Thyroid gland (tissue), 4 donors: ENCODE measurements at regions not wholly inside any gene's neighbourhood (a gene's known extent, or its start where the extent isn't known, plus 50 kb on each side); places are given as distances from the start of the nearest gene placed in this dataset.

ENCODE experiments used
- DNase-seq, 2 donors: peaks; one replicate each; pipeline ENCODE4 v3.0.0-alpha.2; 2019
- H3K27ac ChIP-seq, 3 donors: fragments of 200-600 bp; sonication (generic); 1 replicate in 2 of 3; 2 replicates in 1 of 3; pipeline ENCODE4 v1.5.1; 2016 to 2019; ENCODE audit warnings: mild to moderate bottlenecking in 1 of 3, moderate library complexity in 1 of 3
- H3K27me3 ChIP-seq: fragments of 200-600 bp; sonication (generic); one replicate; pipeline ENCODE4 v1.5.1; 2019
- H3K36me3 ChIP-seq, 2 donors: fragments of 200-600 bp; sonication (generic); one replicate each; pipeline ENCODE4 v1.5.1; 2016 to 2019
- H3K4me1 ChIP-seq, 2 donors: fragments of 200-600 bp; sonication (generic); one replicate each; pipeline ENCODE4 v1.5.1; 2017 to 2019
- H3K4me3 ChIP-seq, 3 donors: fragments of 200-600 bp; sonication (generic); replicated peaks in 1 of 3; 1 replicate in 2 of 3; 2 replicates in 1 of 3; pipeline ENCODE4 v1.5.1; 2016; ENCODE audit warnings: mild to moderate bottlenecking in 1 of 3
- H3K9me3 ChIP-seq: fragments of 200-600 bp; sonication (generic); one replicate; pipeline ENCODE4 v1.5.1; 2017
- CTCF ChIP-seq, 6 experiments: fragments of 200-600 bp in 3 of 6; fragments of 450-650 bp in 3 of 6; sonication (generic) in 3 of 6; IDR thresholded peaks; one replicate each; pipeline ENCODE4 v1.5.1; 2016 to 2019; ENCODE audit warnings: antibody characterized with exemption in 6 of 6, mild to moderate bottlenecking in 2 of 6, inconsistent platforms in 1 of 6, moderate library complexity in 1 of 6
- POLR2A ChIP-seq, 2 donors: fragments of 450-650 bp; IDR thresholded peaks; one replicate each; pipeline ENCODE4 v1.6.1; 2017; ENCODE audit warnings: antibody characterized with exemption in 2 of 2, mild to moderate bottlenecking in 2 of 2, moderate library complexity in 1 of 2
- WGBS, 2 donors: methylation state at CpG; one replicate each; pipeline ENCODE4 v1.1.5; 2017; 5-methylcytosine and 5-hydroxymethylcytosine counted together
- intact Hi-C: fragments of 100-400 bp; cut with DNase I; formaldehyde crosslinking; loops from one replicate; pipeline ENCODE4 v1.15.1; 2023

GRCh38 chr5:106720367-106720766 lies 950.4 kb downstream of the EFNA5 start:
- WGBS, 2 donors, result 54 to 79% methylated on average over 3 of the region's 3 CpGs
- H3K4me1 ChIP-seq, result no peaks in the 10 kb centered on the region
- no peaks in the 10 kb centered on the region for H3K36me3 ChIP-seq
- no peak overlapping the region for H3K4me3 ChIP-seq
- no peak overlapping the region for H3K27ac ChIP-seq
- H3K27me3 ChIP-seq, result no peaks in the 10 kb centered on the region
- intact Hi-C loops, result no loop called here
- TF ChIP-seq CTCF (IDR thresholded peaks at IDR 0.05), result no peak
- TF ChIP-seq POLR2A (IDR thresholded peaks at IDR 0.05), result no peak
- no peak for DNase-seq
- no peaks in the 10 kb centered on the region for H3K9me3 ChIP-seq

- TF ChIP-seq CTCF (IDR thresholded peaks at IDR 0.05), result no peak
- no peak for TF ChIP-seq POLR2A (IDR thresholded peaks at IDR 0.05)
- Histone ChIP-seq H3K4me1 (no peaks in the 10 kb centered on the region), H3K36me3 (no peaks in the 10 kb centered on the region), H3K9me3 (no peaks in the 10 kb centered on the region), H3K4me3 (no peak overlapping the region), H3K27ac (no peak overlapping the region), H3K27me3 (no peaks in the 10 kb centered on the region)
- DNase-seq, result no peak
- intact Hi-C loops, result no loop called here
- 79 to 80% methylated on average over 1 of the region's 1 CpG for WGBS, 2 donors
Measured at GRCh38 chr5:106699796-106700195, 970.9 kb downstream of the EFNA5 start.

GRCh38 chr5:106699198-106699597 lies 971.5 kb downstream of the EFNA5 start:
- WGBS, 2 donors, result 67 to 73% methylated on average over 6 of the region's 6 CpGs
- TF ChIP-seq POLR2A (IDR thresholded peaks at IDR 0.05) (no peak), CTCF (IDR thresholded peaks at IDR 0.05) (no peak)
- no peak for DNase-seq
- no peaks in the 10 kb centered on the region for H3K9me3 ChIP-seq
- intact Hi-C loops, result no loop called here
- H3K36me3 ChIP-seq, result no peaks in the 10 kb centered on the region
- H3K27me3 ChIP-seq, result no peaks in the 10 kb centered on the region
- H3K4me1 ChIP-seq, result no peaks in the 10 kb centered on the region
- H3K27ac ChIP-seq, result no peak overlapping the region
- no peak overlapping the region for H3K4me3 ChIP-seq

GRCh38 chr5:106698169-106698568 lies 972.6 kb downstream of the EFNA5 start:
- no peaks in the 10 kb centered on the region for H3K27me3 ChIP-seq
- no peaks in the 10 kb centered on the region for H3K9me3 ChIP-seq
- WGBS, 2 donors, result 96 to 97% methylated on average over 5 of the region's 5 CpGs
- no peak overlapping the region for H3K4me3 ChIP-seq
- intact Hi-C loops, result no loop called here
- no peaks in the 10 kb centered on the region for H3K36me3 ChIP-seq
- TF ChIP-seq POLR2A (IDR thresholded peaks at IDR 0.05), result no peak
- no peak for TF ChIP-seq CTCF (IDR thresholded peaks at IDR 0.05)
- H3K27ac ChIP-seq, result no peak overlapping the region
- H3K4me1 ChIP-seq, result no peaks in the 10 kb centered on the region
- DNase-seq, result no peak

- Histone ChIP-seq H3K27ac (no peak overlapping the region), H3K4me3 (no peak overlapping the region), H3K4me1 (no peaks in the 10 kb centered on the region), H3K27me3 (no peaks in the 10 kb centered on the region), H3K9me3 (no peaks in the 10 kb centered on the region), H3K36me3 (no peaks in the 10 kb centered on the region)
- no peak for DNase-seq
- intact Hi-C loops, result no loop called here
- 68 to 85% methylated on average over 2 of the region's 2 CpGs for WGBS, 2 donors
- TF ChIP-seq POLR2A (IDR thresholded peaks at IDR 0.05) (no peak), CTCF (IDR thresholded peaks at IDR 0.05) (no peak)
Measured at GRCh38 chr5:106691701-106692100, 979.0 kb downstream of the EFNA5 start.
